ENCODE measurements at regions not wholly inside any gene's neighbourhood (a gene's known extent, or its start where the extent isn't known, plus 50 kb on each side); places are given as distances from the start of the nearest gene placed in this dataset.
"Not testable (repeated sequence)": the region's sequence is repeated elsewhere in the genome, so short reads cannot be mapped to it uniquely, and the experiment has no call there.

DNA sequence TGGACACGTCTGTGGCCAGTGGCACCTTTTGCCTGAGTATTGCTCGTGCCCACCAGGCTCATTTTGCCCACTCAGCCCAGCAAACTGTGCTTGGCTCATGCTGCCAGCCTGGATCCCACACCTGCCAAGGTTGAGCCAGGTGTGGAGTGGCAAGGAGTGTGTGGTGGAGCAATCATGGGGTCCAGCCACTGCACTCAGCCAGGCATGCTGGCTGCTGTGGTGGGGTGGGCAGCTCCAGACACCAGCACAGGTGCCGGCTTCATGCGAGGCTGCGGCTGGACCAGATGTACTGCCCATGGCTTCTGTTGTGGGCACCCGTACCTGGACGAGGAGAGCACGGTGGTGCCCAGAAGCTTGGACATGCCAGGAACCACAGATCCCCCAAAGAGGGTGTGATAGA is 364.1 kb downstream of the TMEM38B start:
- no peak for DNase-seq

DNA sequence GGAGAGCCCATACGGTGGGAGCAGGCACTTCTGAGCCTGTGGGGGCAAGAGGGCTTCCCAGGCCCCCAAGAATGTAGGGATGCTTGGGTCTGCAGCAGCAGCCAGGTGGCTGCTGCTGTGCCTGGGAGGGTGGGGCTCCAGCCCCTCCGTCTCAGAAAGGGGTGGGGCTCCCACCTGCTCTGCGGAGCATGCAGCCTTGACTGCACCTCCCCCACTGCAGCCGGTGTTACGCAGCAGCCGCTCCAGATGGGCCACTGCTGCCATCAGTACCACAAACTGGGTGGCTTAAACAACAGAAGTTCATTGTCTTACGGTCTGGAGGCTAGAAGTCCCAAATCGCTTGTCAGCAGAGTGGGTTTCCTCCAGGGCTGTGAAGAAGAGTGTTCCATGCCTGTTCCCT is 365.5 kb downstream of the TMEM38B start:
- DNase-seq = no peak

DNA sequence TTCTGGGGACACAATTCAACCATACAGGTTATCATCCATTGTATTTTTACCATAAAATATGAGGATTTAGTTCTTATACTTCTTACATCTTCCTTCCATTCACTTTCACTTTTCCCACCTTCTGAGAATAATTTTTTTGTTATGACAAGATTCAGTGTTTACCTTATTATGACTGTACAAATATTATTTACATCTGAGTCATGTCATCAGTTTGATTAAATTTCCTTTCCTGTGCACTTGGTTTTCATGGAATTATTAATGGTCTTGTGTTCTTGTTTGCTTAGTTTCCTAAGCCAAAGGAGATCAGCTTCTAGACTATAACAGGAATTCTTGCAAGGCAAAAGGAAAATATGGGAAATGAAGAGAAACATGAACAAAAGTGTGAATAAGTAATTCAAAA is 366.5 kb downstream of the TMEM38B start:
- DNase-seq = no peak

DNA sequence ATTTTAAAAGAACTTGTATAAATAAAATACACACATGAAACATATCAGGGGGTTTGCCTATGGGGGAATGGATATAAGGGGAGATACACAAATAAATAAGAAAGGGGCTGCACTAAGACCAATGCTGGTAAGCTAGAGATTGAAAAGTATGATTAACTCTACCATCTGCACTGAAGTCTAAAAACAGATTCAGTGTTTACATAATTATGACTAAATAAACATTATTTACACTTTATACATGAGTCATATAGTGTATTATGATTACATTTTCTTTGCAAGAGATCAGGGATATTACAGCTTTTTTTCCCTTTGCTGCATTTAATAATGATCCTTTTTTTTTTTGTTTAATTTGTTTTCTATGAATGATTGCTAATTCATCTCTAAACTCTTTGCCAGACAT is 367.9 kb downstream of the TMEM38B start:
- no peak for DNase-seq

DNA sequence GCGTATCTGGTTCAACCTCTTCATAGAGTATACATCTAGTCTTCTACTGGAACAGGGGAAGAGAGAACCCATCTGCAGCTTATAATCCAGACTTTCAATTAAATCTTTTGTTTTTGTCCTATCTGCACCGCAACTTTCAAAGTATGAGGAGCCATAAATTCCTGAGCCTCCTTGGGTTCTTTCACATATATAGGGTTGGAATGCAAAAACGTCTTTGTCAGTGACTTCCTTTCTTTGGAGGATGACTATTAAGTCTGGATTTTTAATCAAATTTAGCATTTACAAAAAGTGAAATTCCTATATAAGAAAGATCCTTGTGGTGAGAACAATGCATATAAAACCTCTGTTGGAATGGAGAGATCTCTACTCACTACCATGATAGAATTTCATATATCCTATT is 370.8 kb downstream of the TMEM38B start:
- DNase-seq = no peak

DNA sequence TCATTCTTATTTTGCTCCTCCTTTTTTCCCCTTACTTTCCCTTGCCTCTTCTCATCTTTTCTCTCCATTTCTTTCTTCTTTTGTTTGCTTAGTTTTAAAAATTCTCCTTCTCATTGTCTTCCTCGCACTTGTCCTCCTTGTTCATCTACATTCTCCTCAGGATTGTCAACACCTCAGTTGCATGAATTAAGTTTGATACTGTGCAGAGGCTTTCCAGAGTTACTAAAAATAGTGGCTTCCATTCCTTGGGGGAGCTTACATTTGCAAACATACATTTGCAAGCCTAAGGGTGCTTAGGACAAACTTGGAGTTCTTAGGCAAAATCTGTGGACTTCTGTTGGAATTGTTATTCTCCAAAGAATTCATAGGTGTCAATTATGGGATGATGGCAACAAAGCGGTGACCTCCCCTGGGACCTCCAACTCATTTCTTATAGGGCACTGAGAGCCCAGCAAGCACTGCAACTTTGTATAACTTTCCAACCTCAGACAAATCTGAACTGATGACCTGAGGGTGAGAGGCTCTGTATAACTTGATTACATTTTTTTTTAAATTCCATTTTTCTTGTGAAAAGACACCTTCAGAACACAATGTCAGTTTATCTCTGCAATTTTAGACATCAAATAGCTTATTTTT is 371.4 kb downstream of the TMEM38B start:
- no peak for DNase-seq

DNA sequence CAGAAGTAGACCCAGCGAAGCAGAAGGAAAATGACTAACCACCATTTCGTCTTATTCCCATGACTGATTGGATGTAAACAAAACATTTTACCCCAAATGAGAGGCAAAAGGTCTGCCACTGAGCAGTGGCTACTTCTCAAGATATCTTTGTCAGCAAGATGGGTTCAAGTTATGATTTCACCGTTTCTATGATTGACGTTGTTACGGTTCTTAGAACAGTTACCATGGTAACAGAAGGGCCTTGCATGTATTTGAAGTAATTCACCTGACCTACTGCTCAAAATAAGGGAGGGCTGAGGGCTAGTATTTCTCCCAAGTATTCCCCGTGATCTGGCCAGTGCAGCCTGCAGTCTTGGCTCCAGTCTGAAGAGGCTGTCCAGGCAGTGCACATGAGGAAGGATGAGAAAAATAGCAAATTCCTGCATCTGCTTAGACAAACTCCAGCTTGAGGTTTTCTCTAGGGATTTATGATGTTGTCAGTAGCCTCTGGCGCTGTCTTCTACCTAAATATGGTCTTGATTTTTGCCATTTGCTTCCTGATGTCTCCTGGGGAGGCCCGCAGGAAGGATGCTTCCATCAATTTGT is 372.7 kb downstream of the TMEM38B start:
- DNase-seq = no peak

DNA sequence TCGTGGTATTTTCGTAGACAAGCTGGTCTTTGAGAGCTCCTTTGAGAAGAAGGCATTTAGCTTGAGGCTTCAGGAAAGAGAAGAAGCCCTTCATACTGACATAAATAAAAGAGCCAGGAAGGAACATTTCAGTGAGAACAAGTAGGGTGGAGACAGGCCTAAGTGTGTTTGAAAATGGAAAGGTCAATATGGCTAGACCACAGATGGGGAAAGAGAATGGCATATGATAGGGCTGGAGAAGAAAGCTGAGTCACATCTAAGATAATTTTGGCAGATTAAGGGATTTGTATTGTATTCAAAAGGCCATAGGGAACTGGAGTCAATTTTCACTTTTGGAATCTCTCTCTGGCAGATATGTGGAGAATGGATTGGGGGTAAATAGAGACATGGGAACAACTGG is 374.9 kb downstream of the TMEM38B start:
- no peak for DNase-seq

DNA sequence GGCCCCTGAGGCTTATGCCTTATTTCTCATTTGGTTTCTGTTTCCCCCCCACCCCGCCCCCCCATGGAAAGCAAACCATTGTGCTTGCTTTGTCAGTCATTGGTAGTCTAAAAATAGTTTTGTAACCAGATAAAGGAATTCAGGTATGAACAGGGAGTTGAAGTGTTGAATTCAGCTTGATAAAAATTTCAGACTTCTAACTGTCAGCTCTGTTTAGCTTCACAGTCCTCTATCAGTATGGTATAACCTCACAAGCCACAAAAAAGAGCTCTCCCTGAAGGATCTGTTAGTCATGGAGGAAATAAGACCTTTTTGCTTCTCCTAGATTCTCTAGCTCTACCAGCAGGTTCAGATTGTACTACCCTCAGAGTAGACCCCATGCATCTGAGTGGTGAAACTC is 378.1 kb downstream of the TMEM38B start:
- no peak for DNase-seq

DNA sequence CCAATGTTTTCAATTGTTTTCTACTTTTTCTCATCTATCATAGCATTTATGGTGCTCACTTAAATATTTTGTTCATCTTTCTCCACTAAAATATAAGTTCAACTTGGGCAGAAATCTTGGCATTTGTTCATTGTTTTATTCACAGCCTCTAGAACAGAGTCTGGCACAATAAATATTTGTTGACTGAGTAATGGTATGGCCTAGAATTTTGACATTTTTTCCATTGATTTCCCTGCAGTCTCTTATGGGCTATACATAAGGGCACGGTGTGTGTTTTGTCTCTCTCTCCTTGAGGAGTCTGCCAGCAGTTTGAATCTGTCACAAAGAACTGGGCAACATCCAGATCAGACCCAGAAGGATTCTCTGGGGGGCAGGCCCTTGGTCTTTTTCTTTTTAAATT is 379.7 kb downstream of the TMEM38B start:
- no peak for DNase-seq

DNA sequence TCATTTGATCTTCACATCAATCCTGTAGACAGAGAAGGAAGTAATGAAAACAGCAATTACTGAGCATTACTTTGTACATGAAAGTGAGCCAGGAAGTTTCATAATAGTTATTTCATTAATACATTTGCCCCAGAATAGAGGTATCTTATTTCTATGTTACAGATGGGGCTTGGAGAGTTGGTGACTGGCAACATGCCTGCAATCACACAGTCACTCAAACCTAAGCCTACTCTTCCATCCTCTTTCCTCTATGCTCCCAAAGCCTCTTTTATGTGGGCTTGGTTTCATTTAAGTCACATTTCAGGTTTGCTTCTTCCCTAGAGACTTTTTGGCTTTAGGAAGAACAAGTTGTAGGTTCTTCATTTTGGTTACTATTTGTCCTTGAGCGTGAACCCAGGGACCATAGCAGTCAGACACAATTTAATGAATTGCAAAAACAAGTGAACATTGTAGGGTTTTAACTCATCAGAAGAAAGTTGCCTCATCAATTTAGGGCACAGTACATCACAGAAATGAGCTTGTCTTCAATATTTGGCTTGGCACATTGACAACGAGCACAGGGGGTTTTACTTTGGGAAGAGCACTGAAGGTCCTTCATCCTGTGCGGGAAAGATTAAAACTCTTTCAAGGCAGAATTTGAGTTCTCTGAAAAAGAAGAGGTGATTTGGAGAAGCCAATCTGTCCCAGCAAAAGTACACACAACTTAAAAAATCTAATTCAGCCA is 381.1 kb downstream of the TMEM38B start:
- no peak for DNase-seq

DNA sequence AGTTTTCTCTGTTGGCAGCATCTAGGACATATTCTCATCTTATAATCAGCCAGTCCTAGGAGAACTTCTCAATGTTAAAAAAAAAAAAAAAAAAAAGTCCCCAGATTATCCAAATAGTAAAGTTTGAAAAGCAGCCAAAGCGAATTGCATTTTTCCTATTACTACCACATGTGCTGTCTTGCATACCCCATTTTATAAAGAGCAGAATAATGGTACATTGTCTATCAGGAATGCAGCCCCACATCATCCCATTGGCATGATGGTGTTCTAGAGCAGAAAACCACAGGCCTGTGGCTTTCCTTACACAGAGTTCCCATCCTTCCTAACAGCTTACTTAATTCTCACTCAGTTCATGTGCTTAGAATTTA is 381.6 kb downstream of the TMEM38B start:
- DNase-seq = no peak

DNA sequence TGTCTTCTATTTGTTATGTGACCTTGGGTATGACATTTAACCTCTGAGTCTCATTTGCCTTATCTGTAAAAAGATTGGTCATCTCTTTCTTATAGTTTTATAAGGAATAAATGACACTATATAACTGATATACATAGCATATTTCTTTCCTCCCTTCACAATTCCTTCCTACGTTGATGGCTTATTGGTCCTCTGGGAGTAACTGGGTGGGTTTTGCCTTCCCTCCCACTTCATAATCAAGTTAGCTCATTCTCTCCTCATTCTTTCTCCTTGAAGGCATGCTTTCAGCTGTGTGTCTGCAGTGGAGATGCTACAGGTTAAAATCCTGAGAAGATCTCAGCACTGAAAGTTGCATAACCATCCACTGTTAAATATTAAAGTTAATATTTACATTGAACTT is 382.4 kb downstream of the TMEM38B start:
- DNase-seq = no peak

DNA sequence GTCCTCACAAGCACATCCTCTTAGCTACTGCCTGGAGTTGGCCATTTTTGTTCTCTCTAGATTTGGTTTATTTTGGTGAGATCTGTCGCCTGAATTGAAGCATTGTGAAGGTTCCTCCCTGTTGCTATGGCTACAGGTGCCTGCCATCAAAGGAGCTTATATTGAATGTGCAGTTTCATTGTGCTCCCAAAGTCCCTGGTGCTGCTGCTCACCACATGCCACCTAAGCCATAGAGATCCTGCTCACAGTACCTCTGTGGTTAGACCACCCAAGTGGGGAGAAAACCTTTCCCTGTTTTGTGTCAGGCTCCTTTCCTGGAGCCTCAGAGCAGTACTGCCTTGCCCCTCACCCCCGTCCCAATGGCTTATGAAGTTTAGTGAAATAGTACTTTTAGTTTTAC is 383.4 kb downstream of the TMEM38B start:
- DNase-seq = no peak

DNA sequence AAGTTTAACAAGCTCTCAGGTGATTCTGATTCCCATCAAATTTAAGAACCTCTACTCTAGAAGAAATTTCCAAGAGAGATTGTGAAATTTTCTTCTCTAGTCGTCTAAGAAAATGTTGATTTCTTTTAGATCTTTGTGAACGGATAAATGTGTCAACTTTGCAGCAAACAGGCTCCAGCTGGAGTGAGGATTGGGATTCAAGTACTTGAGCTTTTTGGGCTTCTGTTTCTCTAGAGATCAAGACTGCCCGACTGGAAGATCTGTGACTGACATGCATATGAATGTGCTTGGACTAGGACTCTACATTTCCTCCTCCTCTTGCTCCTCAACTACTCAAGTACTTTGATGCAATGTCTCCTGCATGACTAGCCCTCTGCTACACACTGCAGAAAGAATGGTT is 388.3 kb downstream of the TMEM38B start:
- no peak for DNase-seq

DNA sequence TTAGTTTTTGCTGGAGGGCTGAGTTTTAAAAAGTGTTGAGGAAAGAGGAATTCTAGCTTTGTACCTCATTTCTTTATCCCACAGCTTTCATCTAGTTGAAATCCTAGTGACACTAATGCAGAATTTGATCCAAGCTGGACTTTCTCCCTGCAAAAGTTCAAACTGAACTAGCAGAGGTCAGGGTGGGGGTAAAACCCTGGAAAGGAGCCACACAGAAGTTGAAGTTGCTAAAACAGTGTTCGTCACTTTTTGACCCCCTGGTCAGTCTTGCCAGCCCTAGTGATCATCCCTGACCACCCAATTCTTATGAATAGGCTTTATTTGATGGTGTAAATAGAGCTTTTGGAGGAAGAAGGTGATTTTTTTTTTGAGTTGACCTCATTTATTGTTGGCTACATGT is 390.4 kb downstream of the TMEM38B start:
- DNase-seq = no peak

DNA sequence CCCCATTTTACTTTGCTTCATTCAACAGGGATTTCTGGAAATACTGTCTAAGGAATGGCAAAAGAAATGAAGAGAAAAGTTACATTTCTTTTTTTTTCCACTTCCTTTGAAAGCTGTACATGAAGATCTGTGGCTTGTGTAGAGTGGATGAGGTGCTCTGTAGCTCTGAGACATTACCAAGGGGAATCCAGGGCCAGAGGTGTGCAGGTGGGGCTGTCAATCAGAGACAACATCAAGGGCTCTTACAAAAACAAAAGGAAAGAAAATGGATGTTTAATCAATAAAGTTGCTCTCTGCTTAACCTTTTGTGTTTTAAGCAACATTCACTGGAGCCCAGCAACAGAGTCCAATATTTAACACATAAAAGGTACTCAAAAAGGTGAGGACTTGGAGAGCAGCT is 391.1 kb downstream of the TMEM38B start:
- DNase-seq = no peak

DNA sequence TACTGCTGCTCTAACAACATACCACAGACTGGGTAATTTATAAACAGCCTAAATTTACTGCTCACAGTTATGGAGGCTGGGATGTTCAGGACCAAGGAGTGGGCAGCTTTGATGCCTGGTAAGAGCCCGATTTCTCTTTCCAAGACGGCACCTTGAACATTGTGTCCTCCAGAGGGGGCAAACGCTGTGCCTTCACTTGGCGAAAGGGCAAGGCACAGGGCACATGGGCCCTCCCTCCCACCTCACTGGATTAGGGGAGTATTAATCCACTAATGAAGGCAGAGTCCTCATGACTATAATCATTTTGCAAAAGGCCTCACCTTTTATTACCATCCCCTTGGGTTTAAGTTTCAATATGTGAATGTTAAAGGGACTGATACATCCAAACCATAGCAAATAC is 397.7 kb downstream of the TMEM38B start:
- no peak for DNase-seq

DNA sequence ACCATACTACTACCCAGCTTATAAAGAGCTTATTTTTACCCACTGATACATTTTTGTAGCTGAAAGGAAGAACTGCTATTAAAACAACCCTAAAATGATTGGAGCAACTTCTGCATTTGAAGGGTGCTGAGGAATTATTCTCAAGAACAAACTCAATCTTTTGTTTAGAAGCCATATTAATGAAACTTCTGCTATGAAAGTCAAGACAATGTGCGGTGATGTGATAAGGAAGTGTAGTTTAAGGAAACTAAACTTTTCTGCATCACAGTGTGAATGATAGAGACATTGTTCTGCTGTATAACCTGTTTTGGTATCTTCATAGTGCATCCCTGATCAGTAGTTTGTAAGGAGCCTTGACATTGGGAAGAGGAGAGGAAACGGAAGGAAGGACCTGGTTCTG is 408.5 kb downstream of the TMEM38B start:
- no peak for DNase-seq

DNA sequence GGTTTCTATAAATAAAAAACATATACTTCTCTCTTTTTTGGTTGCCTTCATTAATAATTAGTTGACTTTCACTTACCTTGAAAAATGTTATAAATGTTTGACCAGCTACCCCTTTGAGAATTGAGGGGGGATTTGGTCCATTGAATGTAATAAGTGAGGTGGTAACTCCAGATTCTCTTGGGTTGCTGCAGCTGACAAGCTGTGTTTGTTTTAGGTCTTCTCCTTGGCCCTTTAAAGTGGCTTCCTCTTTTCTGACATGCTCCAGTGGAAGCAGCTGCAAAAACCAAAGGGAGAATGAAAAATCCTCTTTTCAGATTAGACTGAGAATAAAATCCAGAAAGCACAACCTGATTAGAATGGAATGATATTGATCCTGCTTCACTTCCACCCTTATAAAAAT is 410.5 kb downstream of the TMEM38B start:
- no peak for DNase-seq

DNA sequence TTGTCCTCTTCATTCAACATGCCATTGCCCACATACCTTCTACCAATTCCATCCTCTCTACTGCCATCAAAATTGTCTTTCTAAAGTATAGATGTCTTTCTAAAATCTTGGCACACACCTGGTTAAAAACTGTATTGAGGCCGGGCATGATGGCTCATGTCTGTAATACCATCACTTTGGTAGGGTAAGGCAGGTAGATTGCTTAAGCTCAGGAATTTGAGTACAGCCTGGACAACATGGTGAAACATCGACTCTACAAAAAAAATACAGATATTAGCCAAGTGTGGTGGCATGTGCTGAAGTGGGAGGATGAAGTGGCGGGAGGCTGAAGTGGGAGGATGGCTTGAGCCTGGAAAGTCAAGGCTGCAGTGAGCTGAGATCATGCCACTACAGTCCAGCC is 412.1 kb downstream of the TMEM38B start:
- DNase-seq = no peak

DNA sequence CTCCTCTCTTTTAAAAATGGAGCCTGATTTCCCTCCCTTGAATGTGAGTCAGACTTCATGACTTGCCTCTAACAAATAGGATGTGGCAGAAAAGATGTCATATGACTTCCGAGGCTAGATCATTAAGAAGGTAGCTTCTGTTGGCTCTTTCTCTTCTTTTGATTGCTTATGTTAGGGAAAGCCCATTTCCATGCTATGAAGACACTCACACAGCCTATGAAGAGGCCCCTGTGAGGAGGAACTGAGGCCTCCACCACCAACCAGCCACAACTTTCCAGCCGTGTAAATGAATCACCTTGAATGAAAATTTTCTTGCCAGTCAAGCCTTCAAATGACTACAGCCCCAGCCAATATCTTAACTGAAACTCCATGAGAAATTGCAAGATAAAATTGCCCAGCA is 413.4 kb downstream of the TMEM38B start:
- no peak for DNase-seq

DNA sequence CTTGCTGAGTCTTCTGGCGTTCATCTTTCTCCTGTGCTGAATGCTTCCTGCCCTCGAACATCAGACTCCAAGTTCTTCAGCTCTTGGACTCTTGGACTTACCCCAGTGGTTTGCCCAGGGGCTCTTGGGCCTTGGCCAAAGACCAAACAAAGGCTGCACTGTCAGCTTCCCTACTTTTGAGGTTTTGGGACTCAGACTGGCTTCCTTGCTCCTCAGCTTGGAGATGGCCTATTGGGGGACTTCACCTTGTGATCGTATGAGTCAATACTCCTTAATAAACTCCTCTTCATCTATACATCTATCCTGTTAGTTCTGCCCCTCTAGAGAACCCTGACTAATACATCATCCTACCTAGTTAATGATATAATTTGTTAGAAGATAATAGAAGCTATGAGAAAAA is 415.4 kb downstream of the TMEM38B start:
- not testable (repeated sequence) for DNase-seq

DNA sequence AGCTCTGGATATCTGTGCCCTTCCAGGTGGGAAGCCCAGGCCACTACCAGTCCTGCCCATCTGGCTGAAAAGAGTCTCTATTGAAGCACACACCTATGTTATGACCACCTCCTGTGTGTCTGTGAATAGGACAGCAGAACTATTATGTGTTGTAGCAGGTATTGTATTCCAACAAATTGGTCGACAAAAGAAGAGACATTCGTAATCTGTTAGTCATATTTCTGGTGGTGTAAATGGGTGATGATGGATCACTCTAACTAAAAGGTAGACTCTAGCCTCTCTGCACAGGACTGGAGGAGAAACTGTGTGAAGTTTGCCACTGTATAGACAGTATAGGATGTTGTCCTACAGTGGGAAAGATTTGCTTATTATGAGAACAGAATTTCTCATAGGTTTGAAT is 416.1 kb downstream of the TMEM38B start:
- no peak for DNase-seq

Measured in T-helper 1 cell (primary cell).